ENCODE measurements at regions not wholly inside any gene's neighbourhood (a gene's known extent, or its start where the extent isn't known, plus 50 kb on each side); places are given as distances from the start of the nearest gene placed in this dataset.

DNA sequence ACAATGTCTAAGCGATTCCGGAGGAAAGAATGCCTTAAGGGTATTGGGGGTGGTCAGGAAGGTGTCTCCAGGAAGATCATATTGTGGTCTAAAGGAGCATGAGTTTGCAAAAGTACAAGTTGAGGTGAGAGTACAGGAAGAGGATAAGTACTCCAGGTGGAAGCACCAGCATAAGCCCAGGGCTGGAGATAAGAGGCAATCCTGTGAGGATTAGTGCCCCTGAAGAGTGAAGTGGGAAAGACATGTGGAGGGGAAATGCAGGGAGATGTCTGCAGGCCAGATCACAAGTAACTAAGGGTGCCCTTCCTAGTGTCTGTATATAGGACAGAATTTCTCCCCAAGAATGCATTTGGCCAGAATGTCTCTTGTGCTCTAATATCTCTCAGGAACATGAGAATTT is 188.3 kb upstream of the DPT start:
- peaks cover 12% of the 10 kb centered on the region for H3K4me1 ChIP-seq
- H3K27ac Mint-ChIP-seq (ENCODE audit: unreplicated experiment), result no peak overlapping the region
- no peak overlapping the region for H3K4me3 ChIP-seq (ENCODE audit: low read depth, low read length)
- TF ChIP-seq, protein P1, sequence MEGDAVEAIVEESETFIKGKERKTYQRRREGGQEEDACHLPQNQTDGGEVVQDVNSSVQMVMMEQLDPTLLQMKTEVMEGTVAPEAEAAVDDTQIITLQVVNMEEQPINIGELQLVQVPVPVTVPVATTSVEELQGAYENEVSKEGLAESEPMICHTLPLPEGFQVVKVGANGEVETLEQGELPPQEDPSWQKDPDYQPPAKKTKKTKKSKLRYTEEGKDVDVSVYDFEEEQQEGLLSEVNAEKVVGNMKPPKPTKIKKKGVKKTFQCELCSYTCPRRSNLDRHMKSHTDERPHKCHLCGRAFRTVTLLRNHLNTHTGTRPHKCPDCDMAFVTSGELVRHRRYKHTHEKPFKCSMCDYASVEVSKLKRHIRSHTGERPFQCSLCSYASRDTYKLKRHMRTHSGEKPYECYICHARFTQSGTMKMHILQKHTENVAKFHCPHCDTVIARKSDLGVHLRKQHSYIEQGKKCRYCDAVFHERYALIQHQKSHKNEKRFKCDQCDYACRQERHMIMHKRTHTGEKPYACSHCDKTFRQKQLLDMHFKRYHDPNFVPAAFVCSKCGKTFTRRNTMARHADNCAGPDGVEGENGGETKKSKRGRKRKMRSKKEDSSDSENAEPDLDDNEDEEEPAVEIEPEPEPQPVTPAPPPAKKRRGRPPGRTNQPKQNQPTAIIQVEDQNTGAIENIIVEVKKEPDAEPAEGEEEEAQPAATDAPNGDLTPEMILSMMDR (IDR thresholded peaks at IDR 0.05; ENCODE audit: insufficient read depth in 1 of 2, low read depth in 1 of 2, low read length in 1 of 2, severe bottlenecking in 1 of 2, unreplicated experiment in 1 of 2), result no peak
- no peaks in the 10 kb centered on the region for H3K27me3 ChIP-seq (replicated peaks; ENCODE audit: control insufficient read depth, insufficient read depth, low read length)
- no peaks in the 10 kb centered on the region for H3K36me3 ChIP-seq (ENCODE audit: control insufficient read depth, insufficient read depth, low read length)
- no peak overlapping the region for H3K4me3 Mint-ChIP-seq (ENCODE audit: unreplicated experiment)
- H3K9me3 ChIP-seq, result no peaks in the 10 kb centered on the region
- no peak for DNase-seq
- intact Hi-C loops (cut with micrococcal nuclease; ENCODE audit: unreplicated experiment), result no loop called here
- POLR2A ChIA-PET, result no interaction called here
- peaks cover 8% of the 10 kb centered on the region for H3K9me3 Mint-ChIP-seq (ENCODE audit: unreplicated experiment)
- BruUV-seq (replicated peaks), result no TSS peak
- no peaks in the 10 kb centered on the region for H3K36me3 Mint-ChIP-seq (ENCODE audit: insufficient read depth, unreplicated experiment)
- CTCF ChIA-PET, result no interaction called here
- H3K4me1 Mint-ChIP-seq (ENCODE audit: low read depth, unreplicated experiment), result peaks cover 24% of the 10 kb centered on the region
- no peaks in the 10 kb centered on the region for H3K27me3 Mint-ChIP-seq (ENCODE audit: insufficient read depth, unreplicated experiment)

DNA sequence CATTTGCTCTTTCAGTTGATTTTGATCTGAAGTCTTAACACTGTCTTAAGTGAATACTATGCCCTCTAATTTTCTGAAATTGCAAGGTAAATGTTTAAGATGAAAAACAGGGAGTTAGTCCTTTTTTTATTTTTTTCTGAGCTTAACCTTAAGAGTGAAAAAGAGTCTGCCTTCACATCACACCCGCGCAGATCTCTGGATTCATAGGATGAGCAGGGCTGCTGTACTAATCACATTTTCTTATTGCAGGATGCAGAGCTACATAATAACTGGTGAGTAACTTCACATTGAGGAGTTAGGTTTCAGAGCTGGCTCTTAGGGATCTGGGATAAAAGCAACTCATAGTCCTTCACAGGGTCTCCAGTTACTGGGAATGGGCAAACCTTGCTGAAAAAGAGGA is 188.7 kb upstream of the ATP1B1 start:
- Mint-ChIP-seq H3K9me3 (ENCODE audit: unreplicated experiment) (peaks cover 10% of the 10 kb centered on the region), H3K27me3 (ENCODE audit: insufficient read depth, unreplicated experiment) (no peaks in the 10 kb centered on the region), H3K4me1 (ENCODE audit: low read depth, unreplicated experiment) (peaks cover 25% of the 10 kb centered on the region), H3K4me3 (ENCODE audit: unreplicated experiment) (no peak overlapping the region), H3K27ac (ENCODE audit: unreplicated experiment) (no peak overlapping the region), H3K36me3 (ENCODE audit: insufficient read depth, unreplicated experiment) (no peaks in the 10 kb centered on the region)
- Histone ChIP-seq H3K4me1 (peaks cover 12% of the 10 kb centered on the region), H3K36me3 (ENCODE audit: control insufficient read depth, insufficient read depth, low read length) (no peaks in the 10 kb centered on the region), H3K9me3 (no peaks in the 10 kb centered on the region), H3K27me3 (replicated peaks; ENCODE audit: control insufficient read depth, insufficient read depth, low read length) (no peaks in the 10 kb centered on the region), H3K4me3 (ENCODE audit: low read depth, low read length) (no peak overlapping the region)
- intact Hi-C loops (cut with micrococcal nuclease; ENCODE audit: unreplicated experiment), result no loop called here
- TF ChIP-seq, protein P1 (IDR thresholded peaks at IDR 0.05; ENCODE audit: insufficient read depth in 1 of 2, low read depth in 1 of 2, low read length in 1 of 2, severe bottlenecking in 1 of 2, unreplicated experiment in 1 of 2), result no peak
- no TSS peak for BruUV-seq (replicated peaks)
- CTCF ChIA-PET, result no interaction called here
- DNase-seq, result no peak
- POLR2A ChIA-PET, result no interaction called here

- H3K36me3 ChIP-seq (ENCODE audit: control insufficient read depth, insufficient read depth, low read length), result no peaks in the 10 kb centered on the region
- no peaks in the 10 kb centered on the region for H3K9me3 ChIP-seq
- TF ChIP-seq, protein P1 (IDR thresholded peaks at IDR 0.05; ENCODE audit: insufficient read depth in 1 of 2, low read depth in 1 of 2, low read length in 1 of 2, severe bottlenecking in 1 of 2, unreplicated experiment in 1 of 2), result no peak
- Mint-ChIP-seq H3K9me3 (ENCODE audit: unreplicated experiment) (peaks cover 10% of the 10 kb centered on the region), H3K36me3 (ENCODE audit: insufficient read depth, unreplicated experiment) (no peaks in the 10 kb centered on the region), H3K4me1 (ENCODE audit: low read depth, unreplicated experiment) (peaks cover 25% of the 10 kb centered on the region), H3K4me3 (ENCODE audit: unreplicated experiment) (no peak overlapping the region), H3K27me3 (ENCODE audit: insufficient read depth, unreplicated experiment) (no peaks in the 10 kb centered on the region), H3K27ac (ENCODE audit: unreplicated experiment) (no peak overlapping the region)
- DNase-seq, result no peak
- POLR2A ChIA-PET, result no interaction called here
- H3K27me3 ChIP-seq (replicated peaks; ENCODE audit: control insufficient read depth, insufficient read depth, low read length), result no peaks in the 10 kb centered on the region
- BruUV-seq (replicated peaks), result no TSS peak
- intact Hi-C loops (cut with micrococcal nuclease; ENCODE audit: unreplicated experiment), result no loop called here
- no peak overlapping the region for H3K4me3 ChIP-seq (ENCODE audit: low read depth, low read length)
- H3K4me1 ChIP-seq, result peaks cover 20% of the 10 kb centered on the region
- CTCF ChIA-PET, result no interaction called here
Measured at GRCh38 chr1:168918860-168919741, 187.4 kb upstream of the ATP1B1 start.

All from Caco-2 (cell line).